GM23338 (cell line): ENCODE measurements at regions not wholly inside any gene's neighbourhood (a gene's known extent, or its start where the extent isn't known, plus 50 kb on each side); places are given as distances from the start of the nearest gene placed in this dataset.

Source experiments
- ATAC-seq: fragments of 200-7000 bp; cut with Tn5 transposase; 3 replicates; pipeline ENCODE4 v1.9.1; 2020
- DNase-seq: peaks from one replicate; pipeline ENCODE4 v3.0.0-alpha.2; 2015; ENCODE audit warnings: low spot score
- H2AFZ ChIP-seq: fragments of 200-600 bp; sonication (generic); 2 replicates; pipeline ENCODE4 v1.8.0; 2016; ENCODE audit warnings: antibody characterized with exemption, mild to moderate bottlenecking, moderate library complexity
- H3F3A ChIP-seq: fragments of 200-600 bp; sonication (generic); replicated peaks from 2 replicates; pipeline ENCODE4 v1.8.0; 2017; ENCODE audit warnings: antibody characterized with exemption, mixed run types, low read depth
- H3K27ac ChIP-seq: fragments of 200-600 bp; sonication (generic); 2 replicates; pipeline ENCODE4 v1.6.1; 2016; ENCODE audit warnings: low read depth
- H3K27me3 ChIP-seq: fragments of 200-600 bp; sonication (generic); 2 replicates; pipeline ENCODE4 v1.8.0; 2016; ENCODE audit warnings: mild to moderate bottlenecking, mixed run types, moderate library complexity; ENCODE audit not compliant: insufficient read depth
- H3K36me3 ChIP-seq: fragments of 200-600 bp; sonication (generic); 2 replicates; pipeline ENCODE4 v1.8.0; 2016; ENCODE audit warnings: mild to moderate bottlenecking; ENCODE audit not compliant: insufficient read depth
- H3K4me1 ChIP-seq: fragments of 200-600 bp; sonication (generic); 2 replicates; pipeline ENCODE4 v1.8.0; 2016; ENCODE audit warnings: mild to moderate bottlenecking, moderate library complexity; ENCODE audit not compliant: insufficient read depth
- H3K4me2 ChIP-seq: fragments of 200-600 bp; sonication (generic); 2 replicates; pipeline ENCODE4 v1.7.1; 2017; ENCODE audit warnings: mixed run types
- H3K4me3 ChIP-seq: fragments of 200-600 bp; sonication (generic); 2 replicates; pipeline ENCODE4 v1.6.1; 2016; ENCODE audit warnings: mixed run types
- H3K79me2 ChIP-seq: fragments of 200-600 bp; sonication (generic); replicated peaks from 2 replicates; pipeline ENCODE4 v1.8.0; 2017; ENCODE audit warnings: mild to moderate bottlenecking; ENCODE audit not compliant: insufficient read depth
- H3K9me2 ChIP-seq: fragments of 200-600 bp; sonication (generic); 2 replicates; pipeline ENCODE4 v1.8.0; 2017; ENCODE audit not compliant: insufficient read depth
- H4K20me1 ChIP-seq: fragments of 200-600 bp; sonication (generic); replicated peaks from 2 replicates; pipeline ENCODE4 v1.8.0; 2017; ENCODE audit warnings: mild to moderate bottlenecking; ENCODE audit not compliant: insufficient read depth
- H3K27ac Mint-ChIP-seq: 2 replicates; pipeline ENCODE4 v1.8.0; 2020; ENCODE audit warnings: inconsistent platforms, mild to moderate bottlenecking, moderate library complexity, mixed read lengths
- H3K27me3 Mint-ChIP-seq: 3 replicates; pipeline ENCODE4 v1.8.0; 2022; ENCODE audit warnings: low read depth, mild to moderate bottlenecking, moderate library complexity, mixed read lengths, inconsistent platforms; ENCODE audit not compliant: insufficient read depth, poor library complexity
- H3K36me3 Mint-ChIP-seq: 3 replicates; pipeline ENCODE4 v1.8.0; 2021; ENCODE audit warnings: low read depth, mild to moderate bottlenecking, inconsistent platforms, moderate library complexity, mixed read lengths
- H3K4me1 Mint-ChIP-seq: 3 replicates; pipeline ENCODE4 v1.8.0; 2020; ENCODE audit warnings: mild to moderate bottlenecking, inconsistent platforms, mixed read lengths
- H3K4me3 Mint-ChIP-seq: 3 replicates; pipeline ENCODE4 v1.8.0; 2021; ENCODE audit warnings: moderate library complexity, mild to moderate bottlenecking, inconsistent platforms, mixed read lengths
- H3K9me3 Mint-ChIP-seq: 3 replicates; pipeline ENCODE4 v1.8.0; 2020; ENCODE audit warnings: moderate library complexity, mild to moderate bottlenecking, inconsistent platforms, mixed read lengths
- EZH2 ChIP-seq: fragments of 200-600 bp; sonication (generic); IDR thresholded peaks from one replicate; pipeline ENCODE4 v1.8.0; 2017; ENCODE audit warnings: antibody characterized with exemption, mild to moderate bottlenecking, low read depth; ENCODE audit not compliant: unreplicated experiment
- EZH2phosphoT487 ChIP-seq: fragments of 200-600 bp; sonication (generic); IDR thresholded peaks from one replicate; pipeline ENCODE4 v1.8.1; 2018; ENCODE audit warnings: antibody characterized with exemption; ENCODE audit not compliant: unreplicated experiment
- JUNB ChIP-seq: IDR thresholded peaks from one replicate; pipeline ENCODE4 v1.6.1; 2016; ENCODE audit warnings: antibody characterized with exemption; ENCODE audit not compliant: unreplicated experiment
- POLR2AphosphoS5 ChIP-seq: IDR thresholded peaks from 2 replicates; pipeline ENCODE4 v1.6.1; 2016; ENCODE audit warnings: antibody characterized with exemption, low read depth
- STAT1 ChIP-seq: IDR thresholded peaks from one replicate; pipeline ENCODE4 v1.6.1; 2016; ENCODE audit warnings: antibody characterized with exemption; ENCODE audit not compliant: unreplicated experiment
- ZNF114 ChIP-seq: fragments of 250-450 bp; sonication (Bioruptor Pico); IDR thresholded peaks from 2 replicates; pipeline ENCODE4 v1.5.0; 2020; ENCODE audit warnings: mild to moderate bottlenecking, moderate library complexity
- ZNF331 ChIP-seq: fragments of 250-450 bp; sonication (Bioruptor Pico); IDR thresholded peaks from 2 replicates; pipeline ENCODE4 v1.5.0; 2020; ENCODE audit warnings: low read depth, mild to moderate bottlenecking, moderate library complexity
- TF ChIP-seq, protein P1 (sequence below): IDR thresholded peaks from one replicate; pipeline ENCODE4 v1.6.1; 2018; ENCODE audit warnings: antibody characterized with exemption; ENCODE audit not compliant: unreplicated experiment
- TF ChIP-seq, protein P2 (sequence below): IDR thresholded peaks from 2 replicates; pipeline ENCODE4 v1.6.1; 2016; ENCODE audit warnings: antibody characterized with exemption
- TF ChIP-seq, protein P3 (sequence below), 2 experiments: fragments of 200-600 bp in 1 of 2; sonication (generic) in 1 of 2; conservative IDR thresholded peaks; 2 replicates each; pipeline versions ENCODE4 v1.5.1 to v1.6.1; 2016 to 2017; ENCODE audit warnings: antibody characterized with exemption in 2 of 2, low read depth in 2 of 2, mild to moderate bottlenecking in 2 of 2, moderate library complexity in 1 of 2

- TF ChIP-seq, protein P1, sequence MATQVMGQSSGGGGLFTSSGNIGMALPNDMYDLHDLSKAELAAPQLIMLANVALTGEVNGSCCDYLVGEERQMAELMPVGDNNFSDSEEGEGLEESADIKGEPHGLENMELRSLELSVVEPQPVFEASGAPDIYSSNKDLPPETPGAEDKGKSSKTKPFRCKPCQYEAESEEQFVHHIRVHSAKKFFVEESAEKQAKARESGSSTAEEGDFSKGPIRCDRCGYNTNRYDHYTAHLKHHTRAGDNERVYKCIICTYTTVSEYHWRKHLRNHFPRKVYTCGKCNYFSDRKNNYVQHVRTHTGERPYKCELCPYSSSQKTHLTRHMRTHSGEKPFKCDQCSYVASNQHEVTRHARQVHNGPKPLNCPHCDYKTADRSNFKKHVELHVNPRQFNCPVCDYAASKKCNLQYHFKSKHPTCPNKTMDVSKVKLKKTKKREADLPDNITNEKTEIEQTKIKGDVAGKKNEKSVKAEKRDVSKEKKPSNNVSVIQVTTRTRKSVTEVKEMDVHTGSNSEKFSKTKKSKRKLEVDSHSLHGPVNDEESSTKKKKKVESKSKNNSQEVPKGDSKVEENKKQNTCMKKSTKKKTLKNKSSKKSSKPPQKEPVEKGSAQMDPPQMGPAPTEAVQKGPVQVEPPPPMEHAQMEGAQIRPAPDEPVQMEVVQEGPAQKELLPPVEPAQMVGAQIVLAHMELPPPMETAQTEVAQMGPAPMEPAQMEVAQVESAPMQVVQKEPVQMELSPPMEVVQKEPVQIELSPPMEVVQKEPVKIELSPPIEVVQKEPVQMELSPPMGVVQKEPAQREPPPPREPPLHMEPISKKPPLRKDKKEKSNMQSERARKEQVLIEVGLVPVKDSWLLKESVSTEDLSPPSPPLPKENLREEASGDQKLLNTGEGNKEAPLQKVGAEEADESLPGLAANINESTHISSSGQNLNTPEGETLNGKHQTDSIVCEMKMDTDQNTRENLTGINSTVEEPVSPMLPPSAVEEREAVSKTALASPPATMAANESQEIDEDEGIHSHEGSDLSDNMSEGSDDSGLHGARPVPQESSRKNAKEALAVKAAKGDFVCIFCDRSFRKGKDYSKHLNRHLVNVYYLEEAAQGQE: no peak
- no peak for TF ChIP-seq JUNB
- TF ChIP-seq EZH2: no peak
- TF ChIP-seq STAT1: no peak
- TF ChIP-seq, protein P2, sequence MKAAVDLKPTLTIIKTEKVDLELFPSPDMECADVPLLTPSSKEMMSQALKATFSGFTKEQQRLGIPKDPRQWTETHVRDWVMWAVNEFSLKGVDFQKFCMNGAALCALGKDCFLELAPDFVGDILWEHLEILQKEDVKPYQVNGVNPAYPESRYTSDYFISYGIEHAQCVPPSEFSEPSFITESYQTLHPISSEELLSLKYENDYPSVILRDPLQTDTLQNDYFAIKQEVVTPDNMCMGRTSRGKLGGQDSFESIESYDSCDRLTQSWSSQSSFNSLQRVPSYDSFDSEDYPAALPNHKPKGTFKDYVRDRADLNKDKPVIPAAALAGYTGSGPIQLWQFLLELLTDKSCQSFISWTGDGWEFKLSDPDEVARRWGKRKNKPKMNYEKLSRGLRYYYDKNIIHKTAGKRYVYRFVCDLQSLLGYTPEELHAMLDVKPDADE: no peak
- no peak for TF ChIP-seq ZNF331
- TF ChIP-seq ZNF114: no peak
- TF ChIP-seq POLR2AphosphoS5: no peak
Measured at GRCh38 chr1:216788671-216789070, 65.4 kb upstream of the ESRRG start (continued).

- no peaks in the 10 kb centered on the region for H3K9me3 Mint-ChIP-seq
- no peaks in the 10 kb centered on the region for H3K27me3 ChIP-seq
- H3K27ac ChIP-seq: no peak overlapping the region
- H3K4me1 Mint-ChIP-seq: peaks cover 29% of the 10 kb centered on the region
- H3K27me3 Mint-ChIP-seq: no peaks in the 10 kb centered on the region
- no peak for DNase-seq
- H3K9me2 ChIP-seq: peaks cover 12% of the 10 kb centered on the region
- H2AFZ ChIP-seq: no peak overlapping the region
- no peak overlapping the region for H3K4me3 ChIP-seq
- no peaks in the 10 kb centered on the region for H3K79me2 ChIP-seq
- no peak overlapping the region for H3K4me3 Mint-ChIP-seq
- no peak overlapping the region for H3K4me2 ChIP-seq
- H3F3A ChIP-seq: no peaks in the 10 kb centered on the region
- no peaks in the 10 kb centered on the region for H3K36me3 ChIP-seq
- H3K4me1 ChIP-seq: peaks cover 34% of the 10 kb centered on the region
- TF ChIP-seq ZNF331 (no peak), EZH2 (no peak), ZNF114 (no peak), STAT1 (no peak), POLR2AphosphoS5 (no peak), EZH2phosphoT487 (no peak)
- TF ChIP-seq, protein P3, sequence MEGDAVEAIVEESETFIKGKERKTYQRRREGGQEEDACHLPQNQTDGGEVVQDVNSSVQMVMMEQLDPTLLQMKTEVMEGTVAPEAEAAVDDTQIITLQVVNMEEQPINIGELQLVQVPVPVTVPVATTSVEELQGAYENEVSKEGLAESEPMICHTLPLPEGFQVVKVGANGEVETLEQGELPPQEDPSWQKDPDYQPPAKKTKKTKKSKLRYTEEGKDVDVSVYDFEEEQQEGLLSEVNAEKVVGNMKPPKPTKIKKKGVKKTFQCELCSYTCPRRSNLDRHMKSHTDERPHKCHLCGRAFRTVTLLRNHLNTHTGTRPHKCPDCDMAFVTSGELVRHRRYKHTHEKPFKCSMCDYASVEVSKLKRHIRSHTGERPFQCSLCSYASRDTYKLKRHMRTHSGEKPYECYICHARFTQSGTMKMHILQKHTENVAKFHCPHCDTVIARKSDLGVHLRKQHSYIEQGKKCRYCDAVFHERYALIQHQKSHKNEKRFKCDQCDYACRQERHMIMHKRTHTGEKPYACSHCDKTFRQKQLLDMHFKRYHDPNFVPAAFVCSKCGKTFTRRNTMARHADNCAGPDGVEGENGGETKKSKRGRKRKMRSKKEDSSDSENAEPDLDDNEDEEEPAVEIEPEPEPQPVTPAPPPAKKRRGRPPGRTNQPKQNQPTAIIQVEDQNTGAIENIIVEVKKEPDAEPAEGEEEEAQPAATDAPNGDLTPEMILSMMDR (conservative IDR thresholded peaks at IDR 0.05; ENCODE audit: low read depth in 2 of 2): no peak
- no peak for ATAC-seq
- no peaks in the 10 kb centered on the region for H3K36me3 Mint-ChIP-seq
- H4K20me1 ChIP-seq: no peaks in the 10 kb centered on the region
- H3K27ac Mint-ChIP-seq: no peak overlapping the region
Measured at GRCh38 chr1:216785737-216786136, 62.5 kb upstream of the ESRRG start.
